ENCODE measurements at regions not wholly inside any gene's neighbourhood (a gene's known extent, or its start where the extent isn't known, plus 50 kb on each side); places are given as distances from the start of the nearest gene placed in this dataset.

DNA sequence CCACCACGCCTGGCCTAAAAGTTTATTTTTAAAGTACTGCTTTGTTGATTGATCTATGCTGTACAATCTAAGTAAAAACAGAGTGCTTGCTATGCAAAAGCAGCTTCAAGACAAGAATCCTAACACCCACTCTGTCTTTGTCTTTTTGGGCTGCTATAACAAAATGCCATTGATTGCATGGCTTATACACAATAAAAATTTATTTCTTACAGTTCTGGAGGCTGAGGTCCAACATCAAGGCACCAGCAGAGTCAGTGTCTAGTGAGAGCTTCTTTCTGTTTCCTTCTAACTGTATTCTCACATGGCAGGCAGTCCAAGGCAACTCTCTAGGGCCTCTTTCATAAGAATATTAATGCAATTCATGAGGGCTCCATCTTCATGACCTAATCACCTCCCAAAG, 63.6 kb upstream of the GJA5 start:
- TF ChIP-seq, protein P1, sequence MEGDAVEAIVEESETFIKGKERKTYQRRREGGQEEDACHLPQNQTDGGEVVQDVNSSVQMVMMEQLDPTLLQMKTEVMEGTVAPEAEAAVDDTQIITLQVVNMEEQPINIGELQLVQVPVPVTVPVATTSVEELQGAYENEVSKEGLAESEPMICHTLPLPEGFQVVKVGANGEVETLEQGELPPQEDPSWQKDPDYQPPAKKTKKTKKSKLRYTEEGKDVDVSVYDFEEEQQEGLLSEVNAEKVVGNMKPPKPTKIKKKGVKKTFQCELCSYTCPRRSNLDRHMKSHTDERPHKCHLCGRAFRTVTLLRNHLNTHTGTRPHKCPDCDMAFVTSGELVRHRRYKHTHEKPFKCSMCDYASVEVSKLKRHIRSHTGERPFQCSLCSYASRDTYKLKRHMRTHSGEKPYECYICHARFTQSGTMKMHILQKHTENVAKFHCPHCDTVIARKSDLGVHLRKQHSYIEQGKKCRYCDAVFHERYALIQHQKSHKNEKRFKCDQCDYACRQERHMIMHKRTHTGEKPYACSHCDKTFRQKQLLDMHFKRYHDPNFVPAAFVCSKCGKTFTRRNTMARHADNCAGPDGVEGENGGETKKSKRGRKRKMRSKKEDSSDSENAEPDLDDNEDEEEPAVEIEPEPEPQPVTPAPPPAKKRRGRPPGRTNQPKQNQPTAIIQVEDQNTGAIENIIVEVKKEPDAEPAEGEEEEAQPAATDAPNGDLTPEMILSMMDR (IDR thresholded peaks at IDR 0.05; ENCODE audit: low read depth, low read length), result no peak
- no peak overlapping the region for H3K4me3 ChIP-seq (replicated peaks in 1 of 2; ENCODE audit: low read depth in 2 of 2, low read length in 2 of 2)
- no peak for DNase-seq (ENCODE audit: low read depth in 2 of 2)

DNA sequence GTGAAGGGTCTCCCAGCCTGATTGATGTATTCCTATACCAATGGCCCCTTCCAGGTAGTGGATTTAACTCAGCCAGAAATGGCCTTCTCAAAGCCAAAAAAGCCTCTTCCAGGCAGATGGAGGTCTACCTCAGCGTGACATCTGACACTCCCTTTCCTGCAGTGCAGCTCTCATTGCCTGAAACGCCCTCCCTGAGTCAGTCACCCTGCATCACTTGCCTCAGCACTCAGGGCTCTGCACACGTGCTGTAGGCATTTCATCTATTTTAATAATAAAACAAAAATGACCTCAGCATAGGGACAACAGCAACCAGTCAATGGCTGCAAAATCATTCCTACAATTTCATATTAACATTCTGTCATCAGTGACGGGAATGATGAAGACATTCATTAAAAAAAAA, 64.4 kb upstream of the GJA5 start:
- TF ChIP-seq, protein P1 (IDR thresholded peaks at IDR 0.05; ENCODE audit: low read depth, low read length), result no peak
- DNase-seq (ENCODE audit: low read depth in 2 of 2), result no peak
- H3K4me3 ChIP-seq (replicated peaks in 1 of 2; ENCODE audit: low read depth in 2 of 2, low read length in 2 of 2), result no peak overlapping the region

GRCh38 chr1:147825586-147825985, 65.2 kb upstream of the GJA5 start:
- DNase-seq (ENCODE audit: low read depth in 2 of 2), result no peak
- TF ChIP-seq, protein P1 (IDR thresholded peaks at IDR 0.05; ENCODE audit: low read depth, low read length), result no peak
- H3K4me3 ChIP-seq (replicated peaks in 1 of 2; ENCODE audit: low read depth in 2 of 2, low read length in 2 of 2), result no peak overlapping the region

DNA sequence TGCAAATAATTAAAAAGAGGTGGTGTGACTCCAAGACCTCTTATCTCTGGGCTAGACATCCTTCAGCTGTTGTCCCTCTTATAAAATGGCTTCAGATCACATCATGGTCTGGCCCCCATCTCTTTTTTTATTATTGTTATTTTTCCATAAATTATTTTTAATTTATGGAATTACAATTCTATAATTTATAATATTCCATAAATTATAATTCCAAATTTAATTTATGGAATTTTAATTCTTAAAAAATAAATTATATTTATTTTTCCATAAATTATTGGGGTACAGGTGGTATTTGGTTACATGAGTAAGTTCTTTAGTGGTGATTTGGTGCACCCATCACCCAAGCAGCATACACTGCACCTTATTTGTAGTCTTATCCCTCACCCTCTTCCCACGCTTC, 65.9 kb upstream of the GJA5 start:
- DNase-seq (ENCODE audit: low read depth in 2 of 2), result no peak
- TF ChIP-seq, protein P1 (IDR thresholded peaks at IDR 0.05; ENCODE audit: low read depth, low read length), result no peak
- H3K4me3 ChIP-seq (replicated peaks in 1 of 2; ENCODE audit: low read depth in 2 of 2, low read length in 2 of 2), result no peak overlapping the region

GRCh38 chr1:147833231-147833860, 69.2 kb upstream of the GJA8 start:
- DNase-seq (ENCODE audit: low read depth in 2 of 2), result no peak
- TF ChIP-seq, protein P1 (IDR thresholded peaks at IDR 0.05; ENCODE audit: low read depth, low read length), result no peak
- H3K4me3 ChIP-seq (replicated peaks in 1 of 2; ENCODE audit: low read depth in 2 of 2, low read length in 2 of 2), result no peak overlapping the region

GRCh38 chr1:147834181-147834580, 68.4 kb upstream of the GJA8 start:
- DNase-seq (ENCODE audit: low read depth in 2 of 2), result no peak
- TF ChIP-seq, protein P1 (IDR thresholded peaks at IDR 0.05; ENCODE audit: low read depth, low read length), result no peak
- no peak overlapping the region for H3K4me3 ChIP-seq (replicated peaks in 1 of 2; ENCODE audit: low read depth in 2 of 2, low read length in 2 of 2)

GRCh38 chr1:147834810-147835209, 67.8 kb upstream of the GJA8 start:
- no peak for DNase-seq (ENCODE audit: low read depth in 2 of 2)
- TF ChIP-seq, protein P1 (IDR thresholded peaks at IDR 0.05; ENCODE audit: low read depth, low read length), result no peak
- no peak overlapping the region for H3K4me3 ChIP-seq (replicated peaks in 1 of 2; ENCODE audit: low read depth in 2 of 2, low read length in 2 of 2)
